NCI-H128 (cell line): ENCODE measurements at regions not wholly inside any gene's neighbourhood (a gene's known extent, or its start where the extent isn't known, plus 50 kb on each side); places are given as distances from the start of the nearest gene placed in this dataset.
A peak's percentile ranks its signal among the peaks of the same experiment; 100 is the strongest.
"Not testable (repeated sequence)": the region's sequence is repeated elsewhere in the genome, so short reads cannot be mapped to it uniquely, and the experiment has no call there.

Experiments
- DNase-seq: peaks from one replicate; lab custom pipeline; 2025; ENCODE audit not compliant: unreplicated experiment; lab: John Stamatoyannopoulos, UW

DNA sequence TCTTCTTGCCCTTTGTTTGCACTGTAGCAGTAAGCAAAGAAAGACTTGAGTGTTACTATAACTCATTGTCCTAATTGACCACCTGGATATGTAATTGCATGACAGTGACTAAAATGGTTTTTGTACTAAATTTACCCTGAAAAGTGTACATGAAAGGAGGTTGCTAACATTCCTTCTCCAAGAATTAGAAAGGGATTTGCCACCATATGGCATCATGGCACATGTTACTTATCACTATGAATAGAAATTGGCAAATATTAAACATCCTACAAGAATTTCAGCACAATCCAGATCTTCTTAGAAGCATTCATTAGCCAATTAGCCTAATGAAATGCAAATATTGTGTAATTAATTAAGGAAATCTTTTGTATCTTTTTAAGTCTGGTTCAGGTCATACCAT, 834.2 kb downstream of the STPG2 start:
- no peak for DNase-seq

DNA sequence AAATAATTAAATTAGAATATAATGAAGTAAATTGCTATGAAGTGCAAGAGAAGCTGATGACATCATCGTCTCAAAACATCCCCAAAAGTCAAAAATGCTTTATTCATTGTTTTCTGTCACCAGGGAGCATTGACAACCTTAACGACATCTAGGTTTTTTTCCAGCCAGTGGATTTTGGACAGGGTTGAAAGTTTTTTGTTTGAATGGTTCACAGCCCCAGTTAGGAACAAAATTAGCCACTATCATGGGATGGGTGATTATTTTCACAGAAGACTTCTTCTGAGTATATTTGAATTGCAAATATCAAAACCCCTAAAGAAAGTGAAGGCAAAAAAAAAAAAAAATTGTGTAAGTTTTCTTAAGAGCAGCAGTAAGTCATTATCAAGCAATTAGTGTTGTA, 826.1 kb downstream of the STPG2 start:
- DNase-seq = no peak

DNA sequence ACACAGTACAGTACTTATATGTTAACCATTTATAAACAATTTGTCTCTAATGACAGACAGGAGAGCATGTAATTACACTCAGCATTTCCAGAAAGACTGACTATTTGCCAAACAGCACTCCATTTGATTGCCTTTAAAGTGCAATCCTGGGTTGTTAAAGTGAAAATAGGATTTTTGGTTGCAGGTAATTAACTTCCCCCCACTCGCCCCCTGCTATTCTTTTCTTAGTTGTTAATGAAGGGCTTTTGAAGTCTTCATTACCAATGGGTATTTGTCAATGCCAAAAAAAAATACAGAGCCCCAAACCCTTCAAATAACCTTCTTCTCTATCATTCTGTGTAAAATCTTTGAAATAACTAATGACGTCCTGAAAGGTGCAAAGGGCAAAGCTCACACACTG, 825.6 kb downstream of the STPG2 start:
- no peak for DNase-seq

DNA sequence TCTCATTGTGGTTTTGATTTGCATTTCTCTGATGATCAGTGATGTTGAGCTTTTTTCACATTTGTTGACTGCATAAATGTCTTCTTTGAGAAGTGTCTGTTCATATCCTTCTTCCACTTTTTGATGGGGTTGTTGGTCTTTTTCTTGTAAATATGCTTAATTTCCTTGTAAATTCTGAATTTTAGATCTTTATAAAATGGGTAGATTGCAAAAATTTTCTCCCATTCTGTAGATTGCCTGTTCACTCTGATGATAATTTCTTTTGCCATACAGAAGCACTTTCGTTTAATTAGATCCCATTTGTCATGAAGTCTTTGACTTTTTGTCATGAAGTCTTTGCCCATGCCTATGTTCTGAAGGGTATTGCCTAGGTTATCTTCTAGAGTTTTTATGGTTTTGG, 817.5 kb downstream of the STPG2 start:
- not testable (repeated sequence) for DNase-seq

DNA sequence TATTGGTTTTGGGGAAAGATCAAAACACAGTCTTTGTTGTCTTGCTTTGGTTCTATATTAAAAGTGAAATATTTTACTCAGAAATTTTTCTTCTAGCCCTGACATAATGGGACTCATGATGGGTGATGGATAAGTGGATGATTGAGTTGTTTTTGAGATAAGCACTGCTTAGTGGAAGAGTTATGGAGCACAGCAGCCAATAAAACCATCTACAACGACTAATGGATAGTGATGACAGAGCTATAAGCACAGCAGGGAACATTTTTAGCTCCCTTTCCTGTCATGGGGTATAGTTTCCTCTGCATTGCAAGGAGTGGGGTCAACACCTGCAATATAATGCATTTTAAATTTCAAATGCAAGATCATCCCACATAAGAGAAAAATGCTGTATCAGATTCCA, 812.4 kb downstream of the STPG2 start:
- DNase-seq = peak; percentile 26

DNA sequence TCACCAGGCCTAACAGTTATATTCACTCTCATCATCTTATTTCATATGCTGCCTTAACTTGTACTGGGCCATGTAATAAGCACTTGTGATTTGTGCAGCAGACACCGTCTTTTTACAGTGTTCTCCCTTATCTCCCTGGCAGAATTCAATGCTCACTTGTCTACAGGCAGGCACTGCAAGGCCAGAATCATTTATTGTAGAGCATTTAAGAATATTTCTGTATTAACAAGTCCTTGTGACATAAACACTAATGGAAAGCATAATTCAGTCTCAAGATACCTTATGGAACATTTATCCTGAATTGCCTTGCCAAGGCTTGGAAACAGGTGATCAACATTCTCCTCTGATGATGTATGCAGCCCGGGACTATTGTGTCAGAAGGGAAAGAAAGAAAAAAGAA, 808.9 kb downstream of the STPG2 start:
- no peak for DNase-seq

DNA sequence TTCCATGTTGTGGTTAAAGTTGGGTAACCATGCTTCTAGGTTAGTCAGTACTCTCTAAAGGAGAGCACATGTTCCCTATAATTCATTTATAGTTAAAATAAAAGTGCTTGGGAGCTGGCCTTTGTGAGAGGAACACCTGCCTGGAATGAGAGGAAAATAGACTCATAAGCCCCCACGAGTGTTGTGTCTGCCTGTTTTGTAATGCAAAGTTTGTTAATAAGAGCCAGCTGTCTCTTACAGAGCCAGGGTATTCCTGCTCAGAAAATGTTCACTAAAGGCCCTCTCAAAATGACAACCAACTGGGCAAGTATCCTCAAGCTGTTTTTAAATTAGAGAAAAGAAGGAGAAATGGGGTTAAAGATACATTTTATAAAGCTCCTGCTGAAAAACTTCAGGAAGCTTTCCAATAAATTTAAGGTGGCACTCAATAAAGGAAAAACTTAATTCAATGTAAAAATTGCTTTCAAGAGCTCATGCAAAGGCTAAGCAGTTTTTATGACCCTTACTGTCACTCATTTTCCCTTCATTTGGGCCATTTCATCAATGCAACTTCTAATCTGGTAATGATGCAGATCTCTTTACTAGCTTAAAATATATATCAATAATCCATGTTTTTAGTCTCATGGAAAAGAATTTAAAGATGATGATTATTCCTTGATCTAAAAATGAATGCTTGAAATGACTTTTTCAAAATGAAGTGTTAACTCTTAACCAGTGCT, 793.6 kb downstream of the STPG2 start:
- DNase-seq = peak; percentile 38

DNA sequence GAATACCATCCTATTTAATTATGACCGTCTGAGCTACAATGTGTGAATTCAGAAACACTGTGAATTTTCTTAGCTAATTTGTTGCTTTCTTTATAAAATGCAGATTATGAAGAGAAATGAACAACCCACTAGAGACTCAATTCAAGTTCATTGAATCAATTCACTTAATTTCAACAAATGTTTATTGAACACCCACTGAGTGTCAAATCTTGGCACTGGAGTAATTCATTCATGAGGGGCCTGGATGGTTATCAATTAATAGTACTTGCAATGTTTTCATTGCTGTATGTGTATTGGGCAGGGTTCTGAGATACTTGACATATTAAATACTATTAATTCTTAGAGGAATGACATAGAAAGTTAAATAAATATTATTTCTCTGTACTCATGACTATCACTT, 789.4 kb downstream of the STPG2 start:
- no peak for DNase-seq

DNA sequence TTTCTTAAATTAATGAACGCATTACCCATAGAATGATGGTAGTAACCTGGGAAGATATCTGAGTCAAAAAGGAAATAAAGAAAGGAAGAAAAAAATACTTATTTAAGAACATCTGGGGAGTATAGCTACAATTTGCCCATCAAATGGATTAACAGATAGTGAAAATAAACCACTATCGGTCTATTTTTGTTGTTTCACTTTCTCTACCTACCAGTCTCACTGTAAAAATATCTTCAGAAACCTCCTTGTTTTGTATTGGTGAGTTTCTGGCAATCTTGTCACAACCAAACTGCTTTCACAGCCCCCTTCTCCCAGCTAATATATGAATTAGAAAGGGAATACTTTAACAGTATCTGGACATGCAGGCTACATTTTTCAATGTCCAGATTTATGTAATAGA, 783.5 kb downstream of the STPG2 start:
- DNase-seq = no peak

DNA sequence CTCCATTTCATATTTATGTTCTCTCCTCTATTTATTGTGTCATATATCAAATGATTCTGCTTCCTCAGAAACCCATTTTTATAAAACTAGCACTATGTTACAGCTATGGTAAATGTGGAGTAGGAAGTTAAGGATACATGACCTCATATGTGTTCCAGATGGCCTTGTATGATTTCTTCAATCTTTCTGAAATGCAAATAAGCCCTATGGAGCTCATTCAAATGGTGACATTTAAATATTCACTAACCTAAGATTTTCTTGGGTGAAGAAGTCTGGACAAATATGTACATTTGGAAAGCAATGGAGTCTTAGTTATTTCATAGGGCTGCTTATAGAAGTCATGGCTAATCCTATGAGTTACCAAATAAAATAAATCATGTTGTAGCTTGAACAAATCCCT, 782.5 kb downstream of the STPG2 start:
- DNase-seq = no peak

DNA sequence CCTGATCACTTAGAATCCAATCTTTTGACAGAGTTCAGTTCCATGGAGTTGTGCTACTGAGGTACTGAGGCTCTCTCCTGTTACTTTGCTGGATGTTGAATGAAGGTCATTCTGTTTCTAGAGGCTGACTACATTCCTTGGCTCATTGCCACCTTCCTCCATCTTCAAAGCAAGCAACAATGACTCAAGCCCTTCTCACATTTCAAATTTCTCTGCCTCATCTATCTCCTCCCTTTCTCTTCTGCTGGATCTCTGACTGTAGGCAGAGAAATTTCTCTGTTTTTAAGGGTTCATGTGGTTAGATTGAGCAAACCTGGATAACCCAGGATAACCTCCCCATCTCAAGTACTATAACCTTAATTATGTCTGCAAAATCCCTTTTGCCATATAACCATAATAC, 775.4 kb downstream of the STPG2 start:
- DNase-seq = no peak

DNA sequence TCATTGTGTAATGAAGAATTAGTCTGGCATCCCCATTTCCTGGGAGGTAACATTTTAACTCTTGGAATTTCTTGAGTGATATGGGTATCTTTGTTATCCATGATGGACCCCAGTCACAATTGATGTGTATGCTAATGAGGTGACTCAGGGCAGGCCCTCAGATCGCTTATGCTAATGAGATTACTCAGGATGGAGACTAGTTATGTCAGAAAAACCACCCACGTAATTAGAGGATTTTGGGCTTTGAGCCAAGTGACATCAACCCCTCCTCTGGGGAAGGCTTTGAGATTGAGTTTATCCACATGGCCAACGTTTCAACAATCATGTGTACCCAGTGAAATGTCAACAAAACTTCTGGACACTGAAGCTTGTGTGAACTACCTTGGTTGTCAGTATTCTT, 772.7 kb downstream of the STPG2 start:
- DNase-seq = no peak

DNA sequence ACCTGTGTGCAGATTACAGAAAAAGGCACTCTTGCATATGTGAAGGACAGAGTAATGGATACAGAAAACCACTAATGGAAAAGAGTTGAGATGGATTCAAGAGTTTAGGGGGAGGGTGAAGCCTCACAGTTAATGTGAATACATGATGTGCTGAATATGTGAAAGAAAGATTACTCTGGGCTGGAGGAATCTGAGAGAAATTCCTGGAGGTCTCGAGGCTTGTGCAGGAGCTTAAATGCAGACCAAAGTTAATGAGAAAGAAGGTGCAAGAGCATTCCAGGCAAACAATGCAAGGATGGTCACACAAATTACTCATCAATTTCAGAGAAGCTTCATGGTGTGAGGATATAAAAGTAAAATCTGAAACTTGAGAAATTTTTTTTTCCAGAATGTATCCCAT, 768.8 kb downstream of the STPG2 start:
- DNase-seq = no peak

DNA sequence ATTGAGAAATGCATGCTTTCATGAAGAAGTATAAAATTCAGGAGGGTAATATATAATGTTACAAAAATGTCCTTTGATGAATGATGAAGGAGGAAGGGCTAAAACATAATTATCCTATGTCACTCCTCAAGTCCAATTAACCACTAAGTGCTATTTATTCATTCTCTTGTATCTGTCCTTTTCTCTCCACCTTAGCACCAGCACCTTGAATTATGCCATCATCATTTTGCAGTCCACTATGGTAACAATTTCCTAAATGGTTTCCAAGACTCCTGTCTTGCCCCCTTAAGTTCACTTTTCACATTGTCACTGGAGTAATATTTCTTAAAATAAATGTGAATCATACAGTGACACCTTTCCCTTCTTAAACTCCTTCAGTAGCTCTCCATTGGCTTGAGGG, 756.3 kb downstream of the STPG2 start:
- no peak for DNase-seq

DNA sequence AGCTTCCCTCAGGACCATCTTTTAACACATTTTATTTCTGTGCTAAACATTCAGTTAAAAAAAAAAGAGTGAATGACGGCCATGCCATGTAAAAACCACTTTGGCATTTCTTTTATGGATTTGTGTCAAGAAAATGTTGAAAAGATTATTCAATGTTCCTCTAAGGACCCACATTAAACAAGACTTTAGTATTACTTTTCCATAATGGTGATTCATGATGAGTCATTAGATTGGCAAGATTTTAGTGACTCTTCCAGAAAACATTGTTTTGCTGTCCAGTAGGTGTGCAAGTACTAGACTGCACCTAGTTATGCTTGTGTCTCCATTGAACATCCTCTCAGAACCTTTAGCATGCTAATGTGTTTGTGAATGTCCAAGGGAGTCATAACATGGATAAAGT, 748.6 kb downstream of the STPG2 start:
- DNase-seq = no peak

DNA sequence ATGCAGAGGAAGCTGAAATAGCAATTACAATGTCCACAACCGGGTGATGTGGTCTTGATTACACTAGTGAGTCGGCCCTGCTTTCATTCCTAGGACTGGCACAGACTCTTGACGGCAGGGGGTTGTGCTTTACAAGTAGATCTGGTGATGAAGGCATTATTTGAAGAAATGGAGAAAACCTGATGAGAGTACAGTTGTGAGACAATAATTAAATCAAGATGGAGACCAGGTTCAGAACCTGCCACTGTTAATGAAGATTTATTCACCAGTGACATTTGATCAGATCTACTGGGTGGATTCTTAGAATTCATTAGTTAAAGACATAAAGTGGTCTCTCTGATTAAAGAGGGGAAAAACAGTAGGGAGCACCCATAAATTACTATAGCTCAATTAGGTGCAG, 747.2 kb downstream of the STPG2 start:
- no peak for DNase-seq

DNA sequence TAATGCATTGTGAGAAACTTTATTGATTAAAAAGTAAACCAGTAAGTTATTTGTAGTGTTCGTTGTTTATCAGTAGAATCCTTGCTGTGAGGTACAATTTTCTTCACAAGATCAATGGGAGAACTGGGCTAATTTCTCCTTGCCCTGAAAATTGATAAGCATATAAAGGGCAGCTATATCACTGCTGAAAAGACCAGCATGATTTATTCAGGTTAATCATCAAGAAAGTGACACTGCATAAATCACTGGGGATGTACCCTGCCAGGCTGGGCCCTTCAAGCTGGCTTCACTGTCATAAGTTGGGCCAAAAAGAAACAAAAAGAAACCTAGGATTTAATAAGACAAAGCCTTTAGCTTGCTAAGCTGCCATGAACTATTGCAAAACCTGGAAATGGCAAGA, 746.7 kb downstream of the STPG2 start:
- no peak for DNase-seq

DNA sequence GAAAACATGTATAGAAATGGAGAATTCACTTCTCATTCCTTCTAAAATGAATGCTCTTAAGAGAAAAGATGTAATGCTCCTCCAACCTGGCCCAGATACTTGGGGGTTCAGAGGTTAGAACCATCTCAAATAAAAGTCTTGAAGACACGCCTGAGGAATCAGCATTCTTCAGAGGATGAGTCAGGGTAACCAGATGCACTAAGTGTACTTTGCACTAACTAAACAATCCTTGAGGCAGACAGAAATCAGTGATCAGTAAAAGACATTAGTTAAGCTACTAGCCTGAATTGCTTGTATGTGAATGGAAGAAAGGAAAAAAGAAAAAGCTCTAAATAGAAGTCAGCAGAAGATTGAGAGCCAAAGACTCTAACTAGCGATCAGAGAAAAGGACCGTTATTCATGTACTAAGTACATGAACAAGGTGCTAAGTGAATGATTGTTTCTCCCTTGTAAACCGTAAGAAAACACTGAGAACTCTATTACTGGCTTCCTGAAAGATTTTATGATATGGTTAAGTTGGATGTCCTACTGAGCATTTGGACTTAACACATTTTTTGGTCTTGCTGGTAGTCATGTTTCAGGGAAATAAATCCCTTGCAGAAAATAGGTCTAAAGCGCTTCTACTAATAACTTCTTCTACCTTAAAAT, 738.3 kb downstream of the STPG2 start:
- no peak for DNase-seq

DNA sequence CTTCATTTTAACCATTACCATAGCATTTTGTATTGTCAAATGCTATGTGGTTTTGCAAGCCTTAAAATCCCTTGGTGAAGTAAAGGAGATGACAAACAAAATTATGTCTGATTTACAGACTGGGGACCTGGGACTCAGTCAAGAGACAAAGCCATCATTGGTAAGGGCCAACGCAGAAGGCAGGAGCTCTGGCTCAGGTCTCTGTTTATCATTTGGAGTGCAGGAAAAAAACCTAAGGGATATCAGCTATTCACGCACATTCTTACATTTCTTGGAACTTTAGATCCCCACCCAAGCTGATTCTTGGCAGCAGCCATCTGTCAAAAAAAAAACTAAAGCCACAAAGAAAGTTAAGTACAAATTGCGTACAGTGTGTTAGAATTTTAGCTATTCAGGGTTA, 731.9 kb downstream of the STPG2 start:
- no peak for DNase-seq

DNA sequence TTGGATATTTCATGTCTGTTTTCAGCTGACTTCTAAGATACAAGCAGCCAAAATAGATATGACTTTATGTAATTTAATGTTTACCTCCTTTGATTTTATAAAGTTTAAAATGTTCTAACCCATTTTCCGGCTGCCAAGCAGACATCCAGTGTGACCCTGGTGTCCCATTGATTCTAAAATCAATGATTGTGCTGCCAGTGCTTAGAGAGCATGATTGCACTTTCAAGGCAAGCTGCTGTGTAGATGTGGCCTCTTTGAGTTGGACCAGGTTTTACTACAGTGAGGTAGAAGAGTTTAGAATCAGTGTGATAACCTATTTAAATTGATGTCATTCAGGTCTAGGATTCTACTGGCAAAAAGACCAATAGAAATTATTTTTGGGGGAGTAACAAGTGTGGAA, 730.9 kb downstream of the STPG2 start:
- DNase-seq = no peak

DNA sequence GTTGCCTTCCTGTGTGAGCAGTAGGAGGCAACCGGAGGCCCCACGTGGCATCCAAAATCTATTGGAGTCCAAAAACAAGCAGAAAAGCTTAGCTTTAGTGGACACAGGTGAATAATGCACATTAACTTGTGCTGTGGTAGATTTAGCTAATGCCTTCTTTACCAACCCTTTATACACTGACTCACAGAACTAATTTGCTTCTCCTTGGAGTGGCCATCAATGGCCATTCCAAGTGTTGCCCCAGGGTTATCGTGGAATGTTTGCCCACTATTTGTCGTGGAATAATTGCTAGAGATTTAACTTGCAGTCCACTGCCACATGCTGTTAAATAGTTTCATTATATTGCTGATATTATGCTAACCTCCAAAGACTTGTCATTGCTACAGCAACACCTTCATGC, 729.1 kb downstream of the STPG2 start:
- DNase-seq = no peak

DNA sequence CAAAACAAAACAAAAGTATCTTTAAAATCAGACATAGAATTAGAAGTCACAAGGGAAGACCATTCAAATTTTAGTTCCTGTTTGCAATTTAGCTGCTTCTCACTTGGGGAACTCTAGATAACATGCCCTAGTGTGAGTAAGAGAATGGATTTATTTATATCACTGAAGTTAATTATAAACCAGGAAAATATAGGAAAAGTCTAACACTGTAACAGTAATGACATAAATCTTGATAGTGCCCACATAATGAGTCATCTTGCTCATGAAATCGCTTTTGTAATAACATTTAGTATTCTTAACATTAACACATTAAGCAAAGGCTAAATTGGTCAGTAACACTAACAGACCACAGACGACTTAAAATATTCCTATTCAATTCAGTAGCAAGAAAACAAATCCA, 710.7 kb downstream of the STPG2 start:
- no peak for DNase-seq
